GM12865 (cell line): ENCODE measurements at regions not wholly inside any gene's neighbourhood (a gene's known extent, or its start where the extent isn't known, plus 50 kb on each side); places are given as distances from the start of the nearest gene placed in this dataset.

ENCODE experiments used
- DNase-seq: peaks from one replicate; pipeline ENCODE4 v3.0.0; 2010; ENCODE audit warnings: low read depth
- H3K4me3 ChIP-seq: 2 replicates; pipeline ENCODE4 v1.5.1; 2011; ENCODE audit warnings: mild to moderate bottlenecking, low read depth, low read length, control low read depth
- TF ChIP-seq, protein P1 (sequence below): IDR thresholded peaks from 2 replicates; pipeline ENCODE4 v1.5.1; 2011; ENCODE audit warnings: low read length, control low read depth, low read depth, inconsistent platforms; ENCODE audit not compliant: insufficient read depth; ENCODE audit errors: missing control alignments

DNA sequence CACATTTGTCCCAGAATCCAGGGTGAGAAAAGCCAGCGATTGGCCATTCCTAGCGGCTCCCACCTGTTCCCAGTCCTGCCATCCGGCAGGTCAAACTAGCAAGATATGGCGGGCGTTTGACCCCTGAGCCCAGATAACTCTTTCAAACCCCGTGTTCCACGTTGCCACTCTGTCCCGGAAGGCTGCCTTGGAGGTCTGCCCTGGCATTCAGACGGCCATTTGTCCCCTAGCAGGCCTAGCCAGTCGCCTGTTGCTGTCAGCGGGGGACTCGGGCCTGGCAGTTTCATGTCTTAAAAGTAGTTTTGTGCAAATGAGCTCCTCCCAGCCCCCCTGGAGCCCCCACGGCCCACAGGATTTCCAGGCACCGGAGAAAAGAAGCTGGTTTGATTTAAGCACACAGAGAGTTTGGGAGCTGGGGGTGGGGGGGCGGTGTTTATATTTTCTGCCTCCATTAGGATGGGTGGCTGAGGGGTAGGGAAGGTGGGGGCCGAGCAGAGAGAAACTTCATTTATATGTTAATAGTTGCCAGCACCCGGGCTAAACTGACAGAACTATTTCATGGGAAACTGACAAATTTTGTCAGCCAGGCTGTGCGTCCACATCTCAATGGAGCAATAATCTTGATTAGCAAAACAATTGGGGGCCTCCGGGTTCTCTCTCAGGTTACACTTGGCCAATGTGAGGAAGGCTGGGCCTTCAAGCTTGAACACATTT, 240.9 kb upstream of the SALL1 start:
- TF ChIP-seq, protein P1, sequence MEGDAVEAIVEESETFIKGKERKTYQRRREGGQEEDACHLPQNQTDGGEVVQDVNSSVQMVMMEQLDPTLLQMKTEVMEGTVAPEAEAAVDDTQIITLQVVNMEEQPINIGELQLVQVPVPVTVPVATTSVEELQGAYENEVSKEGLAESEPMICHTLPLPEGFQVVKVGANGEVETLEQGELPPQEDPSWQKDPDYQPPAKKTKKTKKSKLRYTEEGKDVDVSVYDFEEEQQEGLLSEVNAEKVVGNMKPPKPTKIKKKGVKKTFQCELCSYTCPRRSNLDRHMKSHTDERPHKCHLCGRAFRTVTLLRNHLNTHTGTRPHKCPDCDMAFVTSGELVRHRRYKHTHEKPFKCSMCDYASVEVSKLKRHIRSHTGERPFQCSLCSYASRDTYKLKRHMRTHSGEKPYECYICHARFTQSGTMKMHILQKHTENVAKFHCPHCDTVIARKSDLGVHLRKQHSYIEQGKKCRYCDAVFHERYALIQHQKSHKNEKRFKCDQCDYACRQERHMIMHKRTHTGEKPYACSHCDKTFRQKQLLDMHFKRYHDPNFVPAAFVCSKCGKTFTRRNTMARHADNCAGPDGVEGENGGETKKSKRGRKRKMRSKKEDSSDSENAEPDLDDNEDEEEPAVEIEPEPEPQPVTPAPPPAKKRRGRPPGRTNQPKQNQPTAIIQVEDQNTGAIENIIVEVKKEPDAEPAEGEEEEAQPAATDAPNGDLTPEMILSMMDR: no peak
- DNase-seq: no peak
- H3K4me3 ChIP-seq: no peak overlapping the region

DNA sequence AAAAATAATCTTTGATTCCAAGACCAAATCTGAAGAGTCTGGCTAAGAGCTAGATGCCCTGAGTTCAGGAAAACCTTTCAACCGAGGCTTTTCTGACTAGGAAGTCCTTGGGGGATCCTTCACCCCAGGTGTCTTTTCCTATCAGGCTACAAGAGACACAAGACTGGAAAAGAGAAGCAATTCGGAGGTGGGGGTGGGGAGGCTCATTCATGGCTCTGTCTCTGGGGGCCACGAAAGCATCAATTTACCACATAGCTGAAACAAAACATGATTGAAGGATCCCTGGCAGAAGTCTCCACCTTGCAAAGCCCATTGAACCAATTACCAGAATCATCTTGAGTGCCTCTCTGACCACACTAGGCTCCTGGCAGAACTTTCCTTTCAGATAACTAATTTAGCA, 239.8 kb upstream of the SALL1 start:
- H3K4me3 ChIP-seq: no peak overlapping the region
- DNase-seq: no peak
- TF ChIP-seq, protein P1: no peak

DNA sequence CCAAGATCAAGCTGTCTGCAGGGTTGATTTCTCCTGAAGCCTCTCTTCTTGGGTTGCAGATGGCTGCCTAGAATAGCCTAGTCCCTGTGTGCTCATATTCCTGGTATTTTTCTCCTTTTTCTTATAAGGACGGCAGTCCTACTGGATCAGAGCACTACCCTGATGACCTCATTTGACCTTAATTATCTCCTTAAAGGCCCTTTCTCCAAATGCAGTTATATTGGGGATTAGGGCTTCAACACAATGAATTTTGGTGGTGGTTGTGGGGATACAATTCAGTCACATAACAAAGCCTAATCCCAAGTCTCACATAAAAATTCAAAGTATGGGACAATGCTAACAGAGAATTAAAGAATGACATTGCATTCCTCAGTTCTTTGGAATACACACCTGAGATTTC, 238.8 kb upstream of the SALL1 start:
- no peak overlapping the region for H3K4me3 ChIP-seq
- TF ChIP-seq, protein P1: no peak

DNA sequence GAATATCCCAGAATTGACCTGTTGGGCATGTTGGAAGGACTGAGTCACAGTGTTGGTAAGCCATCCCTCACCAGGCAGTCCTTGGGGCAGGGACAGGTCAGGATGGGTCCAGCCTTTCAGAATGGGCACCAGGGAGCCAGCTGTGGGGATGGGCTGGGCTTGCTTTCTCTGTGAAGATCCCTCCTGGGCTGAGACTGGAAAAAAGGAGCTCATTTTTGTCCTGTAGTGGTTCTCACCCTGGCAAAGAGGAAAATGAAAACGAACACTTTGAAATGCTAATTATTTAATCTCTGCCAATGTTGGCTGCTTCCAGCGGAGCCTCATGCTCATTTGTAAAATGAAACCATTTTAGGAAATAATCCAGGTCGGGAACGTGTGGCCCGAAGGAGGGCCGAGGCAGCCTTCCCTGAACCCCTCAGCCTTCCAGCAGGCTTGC, 237.5 kb upstream of the SALL1 start:
- TF ChIP-seq, protein P1: no peak
- H3K4me3 ChIP-seq: no peak overlapping the region
- DNase-seq: no peak

More for the DNA sequence above, 238.8 kb upstream of the SALL1 start:
- no peak for DNase-seq

DNA sequence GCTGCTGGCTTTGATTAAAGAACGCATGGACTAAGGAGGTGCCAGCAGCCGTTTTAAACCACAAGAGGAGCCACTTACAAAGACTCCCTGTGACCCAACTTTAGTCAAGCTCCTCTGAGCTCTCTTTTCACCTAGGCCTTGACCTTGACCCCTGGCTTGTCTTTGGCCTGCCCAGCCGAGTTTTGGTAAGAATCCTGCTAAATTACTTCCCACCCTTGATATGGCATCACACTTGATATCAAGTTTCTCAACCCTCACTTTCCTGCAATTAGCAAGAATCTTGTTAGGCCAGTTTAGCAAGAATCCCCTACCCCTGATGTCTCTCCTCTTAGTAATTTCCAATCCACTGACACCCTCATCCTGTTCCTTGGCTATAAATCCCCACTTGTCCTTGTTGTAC, 232.8 kb upstream of the SALL1 start:
- TF ChIP-seq, protein P1: no peak
- H3K4me3 ChIP-seq: no peak overlapping the region
- DNase-seq: no peak

DNA sequence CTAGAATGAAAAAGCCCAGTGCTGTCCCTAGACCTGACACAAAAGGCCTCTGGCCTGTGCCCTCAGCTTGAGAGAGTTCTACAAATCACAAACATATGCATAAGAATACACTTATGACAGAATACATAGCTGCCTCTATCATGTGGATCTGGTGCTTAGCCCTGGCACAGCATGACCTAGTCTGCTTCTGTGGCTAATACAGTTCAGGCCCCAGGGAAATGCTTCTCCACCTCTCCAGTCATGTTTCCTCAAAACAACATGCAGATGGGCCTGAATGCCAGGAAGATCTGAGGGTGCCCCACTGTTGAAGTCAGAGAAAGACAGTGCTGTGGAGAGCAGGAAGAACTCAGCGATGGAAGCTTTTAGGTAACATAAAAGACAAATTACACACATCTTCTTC, 231.9 kb upstream of the SALL1 start:
- H3K4me3 ChIP-seq: no peak overlapping the region
- no peak for DNase-seq
- TF ChIP-seq, protein P1: no peak

DNA sequence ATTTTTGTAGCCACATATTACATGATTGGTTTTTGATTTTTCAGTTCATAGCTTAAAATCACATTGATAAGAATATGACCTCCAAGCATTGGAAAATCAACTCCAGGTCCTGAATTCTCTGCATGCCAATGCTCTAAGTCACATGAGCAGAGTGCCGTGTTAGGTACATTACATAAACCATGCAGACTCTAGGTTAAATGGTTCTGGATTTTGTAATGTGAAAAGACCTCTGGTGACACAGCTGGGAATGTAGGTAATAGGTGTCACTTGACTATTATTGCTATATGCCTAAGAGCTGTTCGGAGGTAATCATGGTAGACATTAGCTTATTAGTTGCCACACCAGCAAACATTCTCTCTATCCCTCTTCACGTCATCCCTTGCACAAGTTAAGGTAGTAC, 231.1 kb upstream of the SALL1 start:
- no peak for DNase-seq
- TF ChIP-seq, protein P1: no peak
- H3K4me3 ChIP-seq: no peak overlapping the region
